ENCODE measurements at regions not wholly inside any gene's neighbourhood (a gene's known extent, or its start where the extent isn't known, plus 50 kb on each side); places are given as distances from the start of the nearest gene placed in this dataset.

DNA sequence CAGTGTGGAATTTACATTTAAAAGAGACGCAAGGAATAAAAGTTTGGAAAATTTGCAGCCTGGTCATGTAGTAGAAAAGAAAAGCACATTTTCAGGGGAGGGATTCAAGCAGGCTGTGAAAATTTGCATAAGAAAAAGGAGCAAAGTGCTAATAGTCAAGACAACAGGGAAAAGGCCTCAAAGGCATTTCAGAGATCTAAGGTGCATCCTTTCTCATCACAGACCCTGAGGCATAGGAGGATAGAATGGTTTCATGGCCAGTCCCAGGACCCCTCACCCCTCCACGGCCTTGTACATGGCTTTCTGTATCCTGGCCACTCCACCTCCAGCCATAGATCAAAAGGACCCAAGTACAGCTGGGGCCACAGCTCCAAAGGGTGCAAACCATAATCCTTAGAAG, 380.5 kb upstream of the BRINP3 start:
- no peak overlapping the region for H3K4me3 ChIP-seq (ENCODE audit: insufficient read depth, low read depth, low read length)
- no peak overlapping the region for H3K9ac ChIP-seq (ENCODE audit: low read length)
- no peaks in the 10 kb centered on the region for H3K27me3 ChIP-seq (ENCODE audit: insufficient read depth, low read length)
- Mint-ChIP-seq H3K36me3 (ENCODE audit: low read depth, unreplicated experiment) (no peaks in the 10 kb centered on the region), H3K4me3 (ENCODE audit: unreplicated experiment) (no peak overlapping the region), H3K4me1 (ENCODE audit: low read depth, unreplicated experiment) (no peaks in the 10 kb centered on the region), H3K27me3 (ENCODE audit: low read depth, unreplicated experiment) (no peaks in the 10 kb centered on the region), H3K9me3 (ENCODE audit: unreplicated experiment) (no peaks in the 10 kb centered on the region), H3K27ac (ENCODE audit: unreplicated experiment) (no peak overlapping the region)
- FAIRE-seq (no peak), DNase-seq (ENCODE audit: low read depth) (no peak)
- H3K79me2 ChIP-seq (ENCODE audit: insufficient read depth, low read length) = no peaks in the 10 kb centered on the region
- H3K36me3 ChIP-seq (ENCODE audit: insufficient read depth, low read length) = no peaks in the 10 kb centered on the region
- TF ChIP-seq EZH2 (IDR thresholded peaks at IDR 0.05; ENCODE audit: insufficient read depth, low read length) = no peak
- H2AFZ ChIP-seq (ENCODE audit: low read depth, low read length) = no peak overlapping the region
- H3K4me1 ChIP-seq (ENCODE audit: insufficient read depth, low read length) = no peaks in the 10 kb centered on the region
- H3K9me3 ChIP-seq (ENCODE audit: insufficient read depth, low read depth, low read length) = no peaks in the 10 kb centered on the region
- no peaks in the 10 kb centered on the region for H4K20me1 ChIP-seq (ENCODE audit: insufficient read depth, low read length)
- no peak overlapping the region for H3K27ac ChIP-seq (ENCODE audit: low read depth, low read length)
- no peak overlapping the region for H3K4me2 ChIP-seq (ENCODE audit: low read length)

DNA sequence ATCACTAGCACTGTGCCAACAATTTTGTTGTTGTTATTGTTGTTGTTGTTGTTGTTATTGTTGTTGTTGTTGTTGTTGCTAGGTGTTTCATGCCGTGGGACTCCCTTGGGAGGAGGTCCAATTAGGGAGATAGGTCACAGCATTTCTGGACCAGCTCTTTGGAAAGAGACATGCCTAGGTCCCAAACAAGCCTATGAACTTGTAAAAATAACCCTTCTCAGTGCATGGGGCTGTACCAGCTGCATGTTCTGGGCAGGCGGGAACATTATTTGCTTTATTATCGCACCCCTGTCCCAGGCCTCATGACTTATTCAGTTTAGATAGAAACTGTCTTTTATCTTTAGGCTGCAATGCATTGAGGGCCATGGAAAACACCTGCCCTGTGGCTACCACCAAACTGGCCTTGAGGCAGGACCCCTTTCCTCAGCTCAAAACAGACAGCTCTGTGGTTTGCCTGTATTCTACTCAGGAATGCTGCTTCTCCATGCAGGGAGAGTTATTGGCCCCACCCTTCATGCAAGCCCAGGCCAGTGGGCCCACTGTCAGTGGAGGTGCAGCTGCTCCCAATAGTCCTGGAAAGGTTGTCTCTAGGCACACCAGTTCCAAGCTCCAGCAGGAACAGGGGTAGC, 386.5 kb upstream of the BRINP3 start:
- H4K20me1 ChIP-seq (ENCODE audit: insufficient read depth, low read length) = no peaks in the 10 kb centered on the region
- H3K4me1 ChIP-seq (ENCODE audit: insufficient read depth, low read length) = no peaks in the 10 kb centered on the region
- peaks cover 3% of the 10 kb centered on the region for H3K9me3 ChIP-seq (ENCODE audit: insufficient read depth, low read depth, low read length)
- no peaks in the 10 kb centered on the region for H3K79me2 ChIP-seq (ENCODE audit: insufficient read depth, low read length)
- FAIRE-seq (no peak), DNase-seq (ENCODE audit: low read depth) (no peak)
- Mint-ChIP-seq H3K36me3 (ENCODE audit: low read depth, unreplicated experiment) (no peaks in the 10 kb centered on the region), H3K27me3 (ENCODE audit: low read depth, unreplicated experiment) (no peaks in the 10 kb centered on the region), H3K4me1 (ENCODE audit: low read depth, unreplicated experiment) (no peaks in the 10 kb centered on the region), H3K9me3 (ENCODE audit: unreplicated experiment) (no peaks in the 10 kb centered on the region), H3K4me3 (ENCODE audit: unreplicated experiment) (no peak overlapping the region), H3K27ac (ENCODE audit: unreplicated experiment) (no peak overlapping the region)
- no peaks in the 10 kb centered on the region for H3K27me3 ChIP-seq (ENCODE audit: insufficient read depth, low read length)
- H2AFZ ChIP-seq (ENCODE audit: low read depth, low read length) = no peak overlapping the region
- no peaks in the 10 kb centered on the region for H3K36me3 ChIP-seq (ENCODE audit: insufficient read depth, low read length)
- H3K4me2 ChIP-seq (ENCODE audit: low read length) = no peak overlapping the region
- no peak overlapping the region for H3K4me3 ChIP-seq (ENCODE audit: insufficient read depth, low read depth, low read length)
- no peak overlapping the region for H3K27ac ChIP-seq (ENCODE audit: low read depth, low read length)
- TF ChIP-seq, protein P1, sequence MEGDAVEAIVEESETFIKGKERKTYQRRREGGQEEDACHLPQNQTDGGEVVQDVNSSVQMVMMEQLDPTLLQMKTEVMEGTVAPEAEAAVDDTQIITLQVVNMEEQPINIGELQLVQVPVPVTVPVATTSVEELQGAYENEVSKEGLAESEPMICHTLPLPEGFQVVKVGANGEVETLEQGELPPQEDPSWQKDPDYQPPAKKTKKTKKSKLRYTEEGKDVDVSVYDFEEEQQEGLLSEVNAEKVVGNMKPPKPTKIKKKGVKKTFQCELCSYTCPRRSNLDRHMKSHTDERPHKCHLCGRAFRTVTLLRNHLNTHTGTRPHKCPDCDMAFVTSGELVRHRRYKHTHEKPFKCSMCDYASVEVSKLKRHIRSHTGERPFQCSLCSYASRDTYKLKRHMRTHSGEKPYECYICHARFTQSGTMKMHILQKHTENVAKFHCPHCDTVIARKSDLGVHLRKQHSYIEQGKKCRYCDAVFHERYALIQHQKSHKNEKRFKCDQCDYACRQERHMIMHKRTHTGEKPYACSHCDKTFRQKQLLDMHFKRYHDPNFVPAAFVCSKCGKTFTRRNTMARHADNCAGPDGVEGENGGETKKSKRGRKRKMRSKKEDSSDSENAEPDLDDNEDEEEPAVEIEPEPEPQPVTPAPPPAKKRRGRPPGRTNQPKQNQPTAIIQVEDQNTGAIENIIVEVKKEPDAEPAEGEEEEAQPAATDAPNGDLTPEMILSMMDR (IDR thresholded peaks at IDR 0.05; ENCODE audit: insufficient read depth, low read depth, low read length) = no peak
- no peak for TF ChIP-seq EZH2 (IDR thresholded peaks at IDR 0.05; ENCODE audit: insufficient read depth, low read length)
- no peak overlapping the region for H3K9ac ChIP-seq (ENCODE audit: low read length)

DNA sequence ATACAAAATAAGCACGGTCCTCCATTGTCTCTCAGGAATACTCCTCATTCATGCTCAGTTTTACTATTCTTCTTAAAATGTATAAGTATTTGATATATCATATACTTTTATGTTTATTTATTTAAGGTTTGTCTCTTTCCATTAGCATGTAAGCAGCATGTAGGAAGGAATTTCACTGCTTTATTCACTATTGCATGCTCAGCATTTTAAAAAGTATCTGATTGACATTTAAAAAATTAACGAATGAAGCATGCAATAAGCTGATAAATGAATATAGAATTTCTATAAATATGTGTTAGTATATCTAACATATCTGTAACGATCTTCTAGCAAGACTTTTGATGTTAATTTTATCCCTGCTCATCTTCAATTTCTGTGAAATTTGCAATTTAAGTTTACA, 402.7 kb upstream of the BRINP3 start:
- H3K27me3 Mint-ChIP-seq (ENCODE audit: low read depth, unreplicated experiment) = no peaks in the 10 kb centered on the region

More for the DNA sequence above, 402.7 kb upstream of the BRINP3 start:
- FAIRE-seq = no peak
- H4K20me1 ChIP-seq (ENCODE audit: insufficient read depth, low read length) = no peaks in the 10 kb centered on the region
- TF ChIP-seq EZH2 (IDR thresholded peaks at IDR 0.05; ENCODE audit: insufficient read depth, low read length) = no peak
- TF ChIP-seq, protein P1 (IDR thresholded peaks at IDR 0.05; ENCODE audit: insufficient read depth, low read depth, low read length) = no peak
- H3K36me3 Mint-ChIP-seq (ENCODE audit: low read depth, unreplicated experiment) = no peaks in the 10 kb centered on the region
- no peak overlapping the region for H3K27ac Mint-ChIP-seq (ENCODE audit: unreplicated experiment)
- H3K27ac ChIP-seq (ENCODE audit: low read depth, low read length) = no peak overlapping the region
- no peaks in the 10 kb centered on the region for H3K4me1 Mint-ChIP-seq (ENCODE audit: low read depth, unreplicated experiment)
- H3K4me3 Mint-ChIP-seq (ENCODE audit: unreplicated experiment) = no peak overlapping the region
- no peak overlapping the region for H3K4me2 ChIP-seq (ENCODE audit: low read length)
- no peaks in the 10 kb centered on the region for H3K27me3 ChIP-seq (ENCODE audit: insufficient read depth, low read length)
- H3K4me3 ChIP-seq (ENCODE audit: insufficient read depth, low read depth, low read length) = no peak overlapping the region
- no peaks in the 10 kb centered on the region for H3K36me3 ChIP-seq (ENCODE audit: insufficient read depth, low read length)
- no peak for DNase-seq (ENCODE audit: low read depth)
- H3K4me1 ChIP-seq (ENCODE audit: insufficient read depth, low read length) = no peaks in the 10 kb centered on the region
- no peak overlapping the region for H3K9ac ChIP-seq (ENCODE audit: low read length)
- H3K9me3 ChIP-seq (ENCODE audit: insufficient read depth, low read depth, low read length) = no peaks in the 10 kb centered on the region
- no peaks in the 10 kb centered on the region for H3K79me2 ChIP-seq (ENCODE audit: insufficient read depth, low read length)
- no peak overlapping the region for H2AFZ ChIP-seq (ENCODE audit: low read depth, low read length)
- H3K9me3 Mint-ChIP-seq (ENCODE audit: unreplicated experiment) = no peaks in the 10 kb centered on the region
